GM21515 (cell line): ENCODE measurements at regions not wholly inside any gene's neighbourhood (a gene's known extent, or its start where the extent isn't known, plus 50 kb on each side); places are given as distances from the start of the nearest gene placed in this dataset.
"Not testable (repeated sequence)": the region's sequence is repeated elsewhere in the genome, so short reads cannot be mapped to it uniquely, and the experiment has no call there.

Experiments
- ATAC-seq: cut with Tn5 transposase; IDR thresholded peaks from one replicate; pipeline ENCODE4 v1.9.1; 2021; ENCODE audit not compliant: unreplicated experiment

DNA sequence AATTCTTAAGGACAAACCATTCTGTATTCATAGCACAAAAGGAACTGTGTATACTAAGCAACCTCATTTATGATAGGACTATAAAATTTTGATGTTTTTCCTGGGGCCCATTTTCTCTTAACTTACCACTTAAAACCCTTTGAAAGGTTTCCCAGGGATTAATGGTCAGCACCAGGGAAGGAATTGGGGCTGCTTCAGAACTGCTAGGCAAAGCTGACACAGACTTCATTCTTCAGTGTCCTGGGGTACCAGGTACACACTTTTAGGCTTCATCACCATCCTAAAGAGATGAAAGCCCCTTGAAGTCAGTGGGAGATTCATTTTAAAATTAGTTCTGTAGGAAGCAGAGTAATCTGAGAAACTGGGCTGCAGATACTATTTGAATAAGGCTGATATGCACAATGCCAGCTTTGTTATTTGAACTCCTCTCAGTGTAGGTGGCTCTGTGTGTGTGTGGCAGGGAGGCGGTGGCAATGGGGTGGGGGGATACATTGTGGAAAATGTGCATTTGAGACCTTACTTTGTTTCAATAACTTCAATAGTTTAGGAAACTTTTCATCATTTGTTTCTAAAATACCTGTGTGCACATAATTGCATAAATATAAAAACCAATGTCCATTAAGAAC is 329.3 kb upstream of the DCN start:
- no peak for ATAC-seq

DNA sequence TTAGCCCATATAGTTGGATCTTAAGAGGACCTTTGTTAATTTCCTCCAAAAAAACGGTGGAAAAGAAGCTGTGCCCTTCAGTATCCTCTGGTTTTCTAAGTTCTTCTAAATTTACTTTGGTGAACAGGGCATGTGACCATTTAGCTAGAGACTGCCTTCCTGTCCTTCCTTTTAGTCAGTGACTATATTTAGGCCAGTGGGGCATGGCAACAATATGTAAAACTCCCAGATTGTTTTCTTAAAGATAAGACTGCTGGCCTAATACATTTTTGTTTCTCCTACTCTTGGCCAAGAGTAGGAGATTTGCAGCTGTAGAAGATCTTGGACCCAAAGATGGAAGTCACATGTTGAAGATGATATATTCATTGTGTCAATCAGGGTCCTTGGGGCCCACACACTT is 325.1 kb upstream of the DCN start:
- ATAC-seq, result no peak

DNA sequence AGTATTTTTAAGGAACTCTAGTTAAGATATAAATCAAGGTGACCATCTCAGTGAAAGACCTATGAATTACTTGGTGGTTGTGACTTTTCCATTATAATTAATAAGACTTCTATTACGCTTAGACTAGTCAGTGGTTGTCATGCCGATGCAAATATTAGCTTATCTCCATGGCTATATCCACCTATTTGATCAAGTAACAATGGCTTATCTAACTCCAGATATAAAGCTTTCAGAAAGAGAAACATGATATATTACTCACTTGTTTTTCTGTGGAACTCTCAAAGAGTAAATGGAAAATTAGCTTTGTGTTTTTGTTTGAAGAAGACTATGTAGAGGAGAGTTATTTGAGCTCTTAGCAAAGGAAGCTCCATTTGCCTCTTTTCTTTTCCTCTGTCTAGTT is 323.8 kb upstream of the DCN start:
- no peak for ATAC-seq

DNA sequence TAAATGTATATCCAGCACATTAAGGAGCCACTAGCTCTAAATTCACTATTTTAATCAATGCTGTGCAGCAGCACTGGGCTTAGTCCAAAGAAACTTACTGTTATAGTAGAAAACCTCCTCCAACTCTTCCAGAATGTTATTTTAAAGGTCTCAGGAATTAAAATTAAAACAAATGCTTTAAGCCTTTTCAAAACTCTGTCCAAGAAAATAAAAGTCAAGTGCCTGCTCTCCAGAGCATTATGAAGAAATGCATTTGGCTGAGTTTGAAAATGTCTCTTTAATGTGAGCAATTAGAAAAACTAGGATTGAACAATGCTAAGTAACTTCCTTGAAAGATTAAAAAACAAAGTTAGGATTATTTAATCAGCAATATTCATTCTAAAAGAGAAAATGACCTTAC is 322.4 kb upstream of the DCN start:
- no peak for ATAC-seq

DNA sequence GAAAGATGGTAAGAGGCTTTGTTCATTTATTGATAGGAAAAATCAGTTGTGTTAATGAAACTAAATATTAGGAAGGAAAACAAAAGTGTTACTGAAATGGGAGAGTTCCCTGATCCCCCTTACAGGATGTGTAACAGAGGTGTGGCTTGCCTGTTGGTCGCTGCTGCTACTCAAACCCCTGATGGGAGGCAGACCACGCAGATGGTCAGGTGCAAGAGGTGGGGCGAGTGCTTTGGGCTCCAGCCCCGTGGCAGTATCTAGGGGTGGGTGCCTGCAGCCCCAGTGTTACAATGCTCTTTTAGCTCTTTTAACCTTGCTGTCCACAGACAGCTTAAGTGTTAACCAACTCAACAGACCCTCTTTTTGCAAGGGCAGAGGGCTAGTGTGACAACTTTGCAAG is 319.6 kb upstream of the DCN start:
- ATAC-seq, result no peak

DNA sequence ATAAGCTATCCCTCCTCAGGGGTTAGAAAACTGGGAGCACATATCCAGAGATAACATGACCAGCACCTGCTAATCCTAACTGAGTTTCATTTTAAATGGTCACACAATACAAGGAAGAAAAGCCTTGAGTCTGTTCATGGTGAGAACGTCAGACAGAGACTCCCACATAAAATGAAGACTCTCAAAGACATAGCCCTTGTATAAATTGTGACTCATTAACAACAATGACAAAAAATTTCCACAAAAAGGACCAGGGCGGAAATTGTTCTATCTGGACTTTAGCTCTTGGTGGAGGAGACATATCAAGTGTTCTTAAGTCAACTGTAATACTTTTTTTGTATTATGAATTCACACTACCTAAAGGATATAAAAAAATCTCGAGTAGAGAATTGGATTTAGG is 313.7 kb upstream of the DCN start:
- no peak for ATAC-seq

DNA sequence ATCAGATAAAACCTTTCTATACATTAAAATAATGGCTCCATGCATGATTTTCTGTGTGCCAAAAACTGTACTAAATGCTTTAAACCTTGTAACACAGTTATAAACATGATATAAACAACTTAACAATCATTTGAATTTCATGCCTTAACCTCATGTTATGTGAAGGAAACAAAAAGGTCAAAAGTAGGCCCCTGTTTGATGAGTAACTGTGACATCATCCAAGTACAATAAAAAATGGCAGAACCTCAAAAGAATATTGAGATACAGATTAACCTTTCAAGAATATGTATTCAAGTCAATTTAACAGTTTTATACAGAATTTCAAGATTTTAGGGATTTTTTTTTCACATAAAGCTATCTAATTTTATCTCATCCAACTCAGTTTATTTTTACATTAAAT is 310.7 kb upstream of the DCN start:
- no peak for ATAC-seq

DNA sequence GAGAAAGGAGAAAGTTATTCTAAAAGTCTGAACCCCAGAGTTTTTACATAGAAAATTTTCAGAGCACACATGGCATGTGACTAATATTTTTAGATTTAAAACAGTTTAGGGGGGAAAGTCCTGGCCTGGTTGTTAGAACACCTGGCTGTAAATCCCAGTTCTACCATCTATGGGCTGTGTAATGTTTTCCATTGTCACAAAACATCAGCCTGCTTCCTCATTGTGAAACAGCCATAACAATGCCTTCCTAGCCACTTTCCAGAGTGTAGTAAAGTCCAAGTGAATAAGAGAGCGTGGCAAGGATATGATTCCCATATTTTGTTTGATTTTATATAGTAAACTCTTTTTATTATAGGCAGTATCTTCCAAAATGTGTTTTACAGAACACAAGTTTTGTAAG is 310.0 kb upstream of the DCN start:
- no peak for ATAC-seq

DNA sequence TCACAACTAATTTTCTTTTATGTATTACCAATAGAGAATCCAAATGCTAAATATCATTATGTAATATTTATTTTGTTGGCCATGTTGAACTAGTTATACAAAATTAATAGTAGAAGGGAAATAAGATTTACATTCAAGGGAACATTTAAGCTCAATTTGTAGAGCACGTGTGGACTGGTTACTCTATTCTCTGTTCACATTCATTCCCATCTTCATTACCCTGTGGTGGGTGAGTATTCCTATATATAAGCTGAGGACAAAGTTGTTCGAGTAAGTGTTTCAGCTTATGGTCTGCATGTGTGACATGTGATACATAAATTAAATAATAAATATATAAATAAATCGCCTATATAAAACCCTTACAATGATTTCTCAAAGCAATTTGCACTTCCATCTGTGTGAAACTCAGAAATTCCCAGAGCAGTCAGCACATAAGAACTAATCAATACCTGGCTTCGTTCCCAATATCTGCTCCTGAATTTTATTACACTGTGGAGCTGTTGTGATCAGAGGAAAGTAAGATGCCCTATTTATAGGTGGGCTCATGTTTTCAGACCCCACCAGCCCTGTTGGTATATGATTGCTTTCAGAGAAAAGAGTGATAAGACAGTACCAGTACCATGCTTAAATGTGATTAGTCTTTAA is 308.2 kb upstream of the DCN start:
- no peak for ATAC-seq

DNA sequence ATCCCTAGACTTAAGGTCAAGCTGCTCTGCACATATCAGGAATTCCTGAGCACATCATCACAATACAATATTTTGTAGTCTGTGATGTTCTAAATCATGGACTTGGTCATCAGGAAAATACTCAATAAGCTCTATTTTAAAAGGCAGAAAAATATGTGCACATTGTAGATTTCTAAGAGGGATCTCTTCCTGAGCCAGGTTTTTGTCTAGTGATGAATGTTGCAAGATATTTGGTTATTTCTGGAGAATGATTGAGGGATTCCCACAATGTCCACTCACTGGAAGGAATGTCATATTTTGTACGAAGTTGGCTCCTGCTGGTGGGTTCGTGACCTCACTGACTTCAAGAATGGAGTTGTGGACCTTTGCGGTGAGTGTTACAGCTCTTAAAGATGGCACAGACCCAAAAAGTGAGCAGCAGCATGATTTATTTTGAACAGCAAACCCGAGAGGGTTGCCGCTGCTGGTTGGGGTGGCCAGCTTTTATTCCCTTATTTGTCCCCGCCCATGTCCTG is 300.9 kb upstream of the DCN start:
- no peak for ATAC-seq

DNA sequence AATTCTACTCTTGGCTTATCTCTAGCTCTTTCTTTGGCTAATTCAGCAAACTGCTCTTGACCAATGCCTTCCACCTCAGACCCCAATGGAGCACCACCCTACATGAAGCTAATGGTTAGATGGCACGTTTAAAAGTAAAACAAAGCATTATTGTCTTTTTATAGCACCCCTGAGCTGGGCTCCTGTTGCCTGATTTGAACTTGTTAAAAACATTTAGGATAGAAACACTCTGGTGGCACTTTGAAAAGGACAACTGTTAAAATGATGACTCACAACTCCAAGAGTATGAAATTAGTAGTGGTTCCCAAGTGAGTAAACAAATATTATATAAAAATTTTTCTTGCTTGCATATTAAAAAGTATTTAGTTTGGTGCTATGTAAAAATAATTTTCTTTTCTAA is 299.6 kb upstream of the DCN start:
- no peak for ATAC-seq

DNA sequence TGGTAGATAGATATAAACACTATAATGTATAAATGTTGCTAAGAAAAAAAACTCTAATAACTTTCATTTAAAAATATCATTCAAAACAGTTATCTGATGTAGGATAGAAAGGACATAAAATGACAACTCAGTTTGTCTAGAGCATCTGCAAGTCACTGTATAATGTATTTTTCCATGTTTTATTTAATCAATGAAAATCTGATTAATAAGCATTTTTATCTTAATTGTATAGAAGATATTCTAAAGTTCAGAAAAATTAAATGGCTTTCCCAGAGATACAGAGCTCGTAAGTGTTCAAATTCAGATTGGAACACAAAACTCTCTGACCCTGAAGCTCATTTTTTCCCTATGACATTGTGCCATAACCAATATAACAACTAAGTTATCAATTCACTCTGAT is 295.9 kb upstream of the DCN start:
- no peak for ATAC-seq

DNA sequence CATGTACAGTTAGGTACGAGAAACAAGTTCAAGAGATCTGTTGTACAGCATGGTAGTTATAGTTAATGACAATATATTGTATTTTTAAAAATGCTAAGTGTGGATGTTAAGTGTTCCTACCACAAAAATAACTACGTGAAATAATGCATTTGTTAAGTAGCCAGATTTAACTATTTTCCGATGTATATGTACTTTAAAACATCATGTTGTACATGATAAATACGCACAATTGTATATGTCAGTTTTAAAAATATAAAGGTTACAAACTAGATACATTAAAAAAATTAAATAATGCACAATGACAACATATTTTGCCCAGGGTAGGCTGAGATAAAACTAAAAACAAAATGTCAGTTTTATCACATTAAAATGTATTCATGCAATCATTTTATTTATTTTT is 285.1 kb upstream of the DCN start:
- ATAC-seq, result no peak

DNA sequence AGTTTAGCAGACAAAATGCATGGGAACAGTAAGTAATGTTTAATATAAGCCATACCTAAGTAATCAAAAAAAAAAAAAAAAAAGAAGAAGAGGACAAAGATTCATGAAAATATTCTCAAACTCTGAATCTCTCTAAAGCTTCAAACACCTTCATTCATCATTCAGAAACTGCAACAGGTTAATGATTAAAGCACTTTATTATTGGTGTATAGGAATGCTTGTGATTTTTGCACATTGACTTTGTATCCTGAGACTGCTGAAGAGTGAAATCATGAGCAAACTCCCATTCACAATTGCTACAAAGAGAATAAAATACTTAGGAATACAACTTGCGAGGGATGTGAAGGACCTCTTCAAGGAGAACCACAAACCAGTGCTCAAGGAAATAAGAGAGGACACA is 278.4 kb upstream of the DCN start:
- ATAC-seq, result no peak

DNA sequence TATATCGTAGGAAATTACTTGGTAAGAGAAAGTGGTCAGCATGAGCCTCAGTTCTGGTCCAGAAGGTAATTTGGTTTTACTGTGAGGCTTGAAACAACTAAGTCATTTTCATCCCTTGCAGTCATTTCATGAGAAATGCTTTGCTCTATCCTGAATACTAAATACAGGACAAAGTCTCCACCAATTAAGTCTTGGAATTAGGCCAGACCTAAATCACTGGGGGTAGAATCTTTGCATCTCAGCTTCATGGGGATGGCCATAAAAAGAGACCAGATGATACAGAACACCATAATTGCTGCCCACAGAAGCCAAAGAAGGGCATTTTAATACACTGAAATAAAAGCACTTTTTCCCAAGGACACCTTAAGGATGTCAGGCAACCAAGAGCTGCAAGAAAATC is 277.9 kb upstream of the DCN start:
- no peak for ATAC-seq

DNA sequence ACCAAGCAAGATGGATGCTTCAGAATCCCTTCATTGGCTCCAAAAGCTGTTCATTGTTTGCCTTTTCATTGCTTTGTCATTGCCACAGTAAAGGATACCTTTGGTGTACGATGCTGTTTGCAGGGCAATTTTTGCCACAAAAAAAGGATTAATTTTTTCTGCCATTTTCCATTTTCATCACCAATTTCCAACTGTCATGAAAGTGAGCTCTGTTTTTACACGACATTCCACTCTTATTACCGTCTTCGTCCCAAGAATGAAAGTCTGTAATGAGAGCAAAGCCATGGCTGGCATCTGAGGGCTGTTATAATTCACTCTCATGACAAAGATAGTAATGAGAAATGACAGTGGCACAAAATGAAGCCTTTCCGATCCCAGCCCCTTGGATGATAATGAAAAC is 272.7 kb upstream of the DCN start:
- no peak for ATAC-seq

DNA sequence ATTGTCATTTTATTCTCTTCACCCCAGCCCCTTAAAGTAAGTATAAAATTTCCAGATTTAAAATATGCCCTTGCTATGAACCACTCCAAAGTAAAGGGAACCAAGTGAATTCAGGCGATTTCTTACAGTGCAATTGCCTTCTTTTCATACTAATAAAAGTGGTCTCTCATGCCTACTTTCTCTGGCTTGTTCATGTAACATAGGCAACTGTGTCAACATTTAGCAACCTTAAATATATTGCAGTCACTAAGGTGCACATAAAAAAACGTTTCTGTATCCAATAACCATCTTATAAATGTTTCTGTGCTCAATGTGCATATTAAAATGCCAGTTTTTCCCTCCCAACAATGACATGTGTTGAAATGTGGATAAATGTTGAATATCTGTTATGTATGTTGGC is 271.6 kb upstream of the DCN start:
- no peak for ATAC-seq

DNA sequence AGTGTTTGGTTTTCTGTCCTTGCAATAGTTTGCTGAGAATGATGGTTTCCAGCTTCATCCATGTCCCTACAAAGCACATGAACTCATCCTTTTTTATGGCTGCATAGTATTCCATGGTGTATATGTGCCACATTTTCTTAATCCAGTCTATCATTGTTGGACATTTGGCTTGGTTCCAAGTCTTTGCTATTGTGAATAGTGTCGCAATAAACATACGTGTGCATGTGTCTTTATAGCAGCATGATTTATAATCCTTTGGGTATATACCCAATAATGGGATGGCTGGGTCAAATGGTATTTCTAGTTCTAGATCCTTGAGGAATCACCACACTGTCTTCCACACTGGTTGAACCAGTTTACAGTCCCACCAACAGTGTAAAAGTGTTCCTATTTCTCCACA is 269.8 kb upstream of the DCN start:
- not testable (repeated sequence) for ATAC-seq

DNA sequence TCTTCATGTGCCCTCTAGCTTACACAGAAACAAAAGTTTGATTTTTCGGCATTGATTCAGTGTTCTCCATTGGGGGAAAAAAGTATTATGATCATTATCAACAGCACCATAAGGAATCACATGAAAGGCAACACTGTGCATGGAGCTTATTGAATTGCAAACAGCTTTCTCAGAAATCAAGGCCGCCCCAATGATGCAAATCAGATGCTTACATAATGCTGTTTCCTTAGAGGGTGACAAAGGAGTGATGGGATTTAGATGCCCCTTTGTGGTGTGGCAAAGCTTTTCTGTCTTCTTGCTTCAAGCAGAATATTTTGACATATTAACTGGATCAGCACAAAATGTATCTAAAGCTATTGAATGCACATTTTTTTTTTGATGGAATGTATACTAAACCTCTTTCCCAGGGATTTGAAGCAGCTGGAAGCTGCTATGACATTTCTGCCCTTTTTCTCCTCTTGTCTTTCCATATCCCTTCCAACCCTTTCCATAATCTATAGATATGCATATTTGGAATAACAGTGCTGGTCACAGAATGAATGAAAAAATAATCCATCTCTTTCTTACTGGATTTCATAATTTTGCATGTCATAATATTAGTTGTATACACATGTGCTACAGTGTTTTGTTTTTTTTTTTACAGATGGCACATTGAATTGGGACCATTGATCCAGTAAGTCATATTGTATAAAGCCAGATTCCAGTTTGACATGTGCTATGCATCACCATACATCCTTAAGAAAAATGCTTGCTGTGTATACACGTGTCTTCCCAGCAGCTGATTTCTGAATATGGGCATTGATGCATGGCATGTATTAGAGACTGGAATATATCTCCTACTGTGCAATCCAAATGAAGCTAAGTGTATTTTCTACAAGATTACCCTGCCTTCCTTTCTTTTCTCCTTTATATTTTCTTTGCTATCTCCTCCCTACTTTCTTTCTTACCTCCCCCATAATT is 259.7 kb upstream of the DCN start:
- no peak for ATAC-seq

DNA sequence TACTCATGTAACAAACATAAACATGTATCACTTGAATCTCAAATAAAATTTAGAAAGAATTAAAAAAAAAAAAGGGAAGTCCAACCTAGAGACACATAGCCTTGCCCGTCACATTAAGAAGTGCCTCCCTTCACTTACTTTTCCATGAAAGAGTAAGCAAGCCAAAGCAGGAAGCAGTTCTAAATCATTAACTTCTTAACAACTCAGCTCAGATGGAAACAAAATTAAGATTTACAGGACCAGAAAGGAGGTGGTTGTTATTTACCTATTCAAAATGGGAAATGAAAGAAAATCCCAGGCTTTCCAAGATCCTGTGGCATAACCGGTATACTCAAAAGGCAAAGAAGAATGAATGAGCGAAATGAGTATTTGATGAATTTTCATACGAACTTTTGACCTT is 258.6 kb upstream of the DCN start:
- no peak for ATAC-seq

DNA sequence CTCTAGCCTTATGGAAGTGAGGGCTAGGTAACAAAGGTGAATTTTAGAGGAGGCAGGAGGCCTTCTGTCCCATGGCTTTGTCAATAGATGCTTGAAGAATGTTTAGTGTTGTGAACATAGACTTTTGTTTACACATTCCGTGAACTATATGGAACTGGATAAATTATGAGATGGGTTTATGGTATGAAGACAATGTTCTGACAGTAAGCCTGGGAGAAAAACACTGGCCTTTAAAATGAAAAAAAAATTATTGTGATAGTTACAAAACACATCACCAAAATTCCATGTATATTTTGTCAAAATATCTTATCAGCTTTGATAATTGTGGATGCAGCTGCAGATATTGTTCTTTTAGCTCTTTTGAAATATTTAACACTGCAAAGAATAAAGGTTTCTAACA is 251.5 kb upstream of the DCN start:
- ATAC-seq, result no peak

DNA sequence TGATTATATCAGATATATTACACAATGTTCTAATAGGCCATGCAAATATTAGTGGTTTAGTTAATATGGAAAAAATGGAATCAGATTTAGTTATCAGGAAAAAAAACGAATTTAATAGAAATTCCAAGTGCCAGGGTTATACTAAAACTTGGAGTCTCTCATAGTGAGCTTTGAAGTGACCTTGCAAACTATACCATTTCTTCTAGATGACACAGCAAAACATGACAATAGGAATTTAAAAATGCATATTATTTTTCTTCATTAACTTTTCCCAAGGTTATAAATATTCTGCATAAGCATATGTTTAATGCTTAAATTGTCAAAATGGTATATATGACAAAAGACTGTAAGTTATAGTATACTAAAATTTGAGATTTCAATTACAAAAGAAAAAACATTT is 250.1 kb upstream of the DCN start:
- ATAC-seq, result no peak
